Endodermal cell (in vitro differentiated cells): ENCODE measurements at regions not wholly inside any gene's neighbourhood (a gene's known extent, or its start where the extent isn't known, plus 50 kb on each side); places are given as distances from the start of the nearest gene placed in this dataset.

Experiments used
- DNase-seq: peaks from one replicate; pipeline ENCODE4 v3.0.0-alpha.2; 2017
- H3K27ac ChIP-seq: 2 replicates; pipeline ENCODE4 v1.5.1; 2013; ENCODE audit warnings: mild to moderate bottlenecking, low read depth, low read length, moderate library complexity
- H3K27me3 ChIP-seq: 2 replicates; pipeline ENCODE4 v1.6.1; 2013; ENCODE audit warnings: mild to moderate bottlenecking, low read length, moderate library complexity; ENCODE audit not compliant: insufficient read depth, control insufficient read depth, poor library complexity, severe bottlenecking
- H3K36me3 ChIP-seq: 2 replicates; pipeline ENCODE4 v1.7.0; 2013; ENCODE audit warnings: mild to moderate bottlenecking, low read length, moderate library complexity; ENCODE audit not compliant: control insufficient read depth, insufficient read depth
- H3K4me1 ChIP-seq: one replicate; pipeline ENCODE4 v1.7.0; 2013; ENCODE audit warnings: low read length; ENCODE audit not compliant: control insufficient read depth, insufficient read depth
- H3K4me3 ChIP-seq: 2 replicates; pipeline ENCODE4 v1.5.1; 2013; ENCODE audit warnings: mild to moderate bottlenecking, low read length, moderate library complexity
- H3K9ac ChIP-seq: 2 replicates; pipeline ENCODE4 v1.6.1; 2013; ENCODE audit warnings: mild to moderate bottlenecking, low read length, moderate library complexity; ENCODE audit not compliant: poor library complexity, severe bottlenecking; ENCODE audit errors: extremely low read depth
- H3K9me3 ChIP-seq: 2 replicates; pipeline ENCODE4 v1.6.1; 2013; ENCODE audit warnings: mild to moderate bottlenecking, low read length, moderate library complexity; ENCODE audit not compliant: control insufficient read depth
- H3K27ac Mint-ChIP-seq: 2 replicates; pipeline ENCODE4 v1.8.0; 2020; ENCODE audit warnings: mixed read lengths
- H3K27me3 Mint-ChIP-seq: 2 replicates; pipeline ENCODE4 v1.8.0; 2021; ENCODE audit warnings: mild to moderate bottlenecking, mixed read lengths; ENCODE audit not compliant: insufficient read depth
- H3K36me3 Mint-ChIP-seq: 2 replicates; pipeline ENCODE4 v1.8.0; 2020; ENCODE audit warnings: low read depth, mixed read lengths
- H3K4me1 Mint-ChIP-seq: 2 replicates; pipeline ENCODE4 v1.8.0; 2020; ENCODE audit warnings: mixed read lengths
- H3K4me3 Mint-ChIP-seq: 2 replicates; pipeline ENCODE4 v1.8.0; 2020; ENCODE audit warnings: mild to moderate bottlenecking, moderate library complexity, mixed read lengths
- H3K9me3 Mint-ChIP-seq: 2 replicates; pipeline ENCODE4 v1.8.0; 2020; ENCODE audit warnings: mild to moderate bottlenecking, mixed read lengths
- WGBS, 2 experiments: methylation state at CpG; one replicate each; pipeline versions ENCODE4 v1.1.5 to v1.1.7; 2013; ENCODE audit warnings: missing lambda C conversion rate in 2 of 2, mixed read lengths in 1 of 2; ENCODE audit not compliant: insufficient coverage in 1 of 2, insufficient read length in 1 of 2; 5-methylcytosine and 5-hydroxymethylcytosine counted together
- TF ChIP-seq, protein P1 (sequence below): fragments of 200-600 bp; sonication (generic); conservative IDR thresholded peaks from 2 replicates; pipeline ENCODE4 v1.5.0; 2021; ENCODE audit warnings: antibody characterized with exemption, mild to moderate bottlenecking

DNA sequence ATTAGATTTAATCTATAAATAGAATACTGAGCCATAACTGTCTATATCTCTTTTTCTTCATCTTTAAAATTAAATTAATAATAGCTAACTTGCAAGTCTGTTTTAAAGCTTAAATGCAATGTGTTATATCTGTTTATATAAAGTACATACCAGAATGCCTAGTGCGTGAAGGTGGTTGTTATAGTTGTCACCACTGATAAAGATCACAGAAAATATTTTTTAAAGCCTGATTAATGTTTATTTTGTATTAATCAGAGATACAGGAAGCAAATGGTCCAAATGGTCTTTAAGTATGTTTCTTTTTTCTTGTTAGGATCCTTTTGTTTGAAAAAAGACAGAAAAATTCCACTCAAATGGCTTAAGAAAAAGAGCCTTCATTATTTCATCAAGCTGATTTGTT, 560.6 kb downstream of the CPS1 start:
- 86% methylated on average over 1 of the region's 1 CpG; no CpG with 5 or more reads in 1 of the 2 experiments for WGBS, 2 experiments
- no peak overlapping the region for H3K27ac Mint-ChIP-seq
- no peaks in the 10 kb centered on the region for H3K4me1 Mint-ChIP-seq
- TF ChIP-seq, protein P1, sequence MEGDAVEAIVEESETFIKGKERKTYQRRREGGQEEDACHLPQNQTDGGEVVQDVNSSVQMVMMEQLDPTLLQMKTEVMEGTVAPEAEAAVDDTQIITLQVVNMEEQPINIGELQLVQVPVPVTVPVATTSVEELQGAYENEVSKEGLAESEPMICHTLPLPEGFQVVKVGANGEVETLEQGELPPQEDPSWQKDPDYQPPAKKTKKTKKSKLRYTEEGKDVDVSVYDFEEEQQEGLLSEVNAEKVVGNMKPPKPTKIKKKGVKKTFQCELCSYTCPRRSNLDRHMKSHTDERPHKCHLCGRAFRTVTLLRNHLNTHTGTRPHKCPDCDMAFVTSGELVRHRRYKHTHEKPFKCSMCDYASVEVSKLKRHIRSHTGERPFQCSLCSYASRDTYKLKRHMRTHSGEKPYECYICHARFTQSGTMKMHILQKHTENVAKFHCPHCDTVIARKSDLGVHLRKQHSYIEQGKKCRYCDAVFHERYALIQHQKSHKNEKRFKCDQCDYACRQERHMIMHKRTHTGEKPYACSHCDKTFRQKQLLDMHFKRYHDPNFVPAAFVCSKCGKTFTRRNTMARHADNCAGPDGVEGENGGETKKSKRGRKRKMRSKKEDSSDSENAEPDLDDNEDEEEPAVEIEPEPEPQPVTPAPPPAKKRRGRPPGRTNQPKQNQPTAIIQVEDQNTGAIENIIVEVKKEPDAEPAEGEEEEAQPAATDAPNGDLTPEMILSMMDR, result no peak
- H3K9me3 Mint-ChIP-seq, result no peaks in the 10 kb centered on the region
- no peaks in the 10 kb centered on the region for H3K36me3 Mint-ChIP-seq
- no peaks in the 10 kb centered on the region for H3K27me3 ChIP-seq
- no peak for DNase-seq
- no peaks in the 10 kb centered on the region for H3K4me1 ChIP-seq
- H3K36me3 ChIP-seq, result no peaks in the 10 kb centered on the region
- no peak overlapping the region for H3K27ac ChIP-seq
- no peak overlapping the region for H3K4me3 ChIP-seq
- no peak overlapping the region for H3K9ac ChIP-seq
- H3K4me3 Mint-ChIP-seq, result no peak overlapping the region
- H3K27me3 Mint-ChIP-seq, result no peaks in the 10 kb centered on the region
- no peaks in the 10 kb centered on the region for H3K9me3 ChIP-seq

DNA sequence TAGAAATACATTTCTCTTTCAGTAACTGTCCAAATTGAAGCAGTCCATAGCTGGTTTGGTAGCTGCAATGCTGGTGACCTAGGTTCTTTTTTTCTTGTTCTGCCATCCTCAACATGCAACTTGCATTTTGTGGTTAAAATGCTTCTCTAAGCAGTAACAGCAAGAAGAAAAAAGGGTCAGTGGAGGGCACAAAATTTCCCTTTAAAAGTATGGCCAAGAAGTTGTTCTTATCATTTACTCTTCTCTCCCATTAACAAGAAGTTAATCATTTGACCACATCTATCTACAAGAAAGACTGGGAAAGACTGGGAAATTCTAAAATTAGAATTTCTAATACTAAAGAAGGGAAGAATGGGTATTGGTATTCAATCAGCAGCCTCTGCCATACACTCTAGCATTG, 569.9 kb downstream of the CPS1 start:
- Mint-ChIP-seq H3K9me3 (no peaks in the 10 kb centered on the region), H3K27ac (no peak overlapping the region), H3K4me3 (no peak overlapping the region), H3K27me3 (no peaks in the 10 kb centered on the region), H3K4me1 (no peaks in the 10 kb centered on the region), H3K36me3 (no peaks in the 10 kb centered on the region)
- no peak overlapping the region for H3K27ac ChIP-seq
- H3K9me3 ChIP-seq, result no peaks in the 10 kb centered on the region
- TF ChIP-seq, protein P1, result no peak
- no peaks in the 10 kb centered on the region for H3K36me3 ChIP-seq
- H3K27me3 ChIP-seq, result no peaks in the 10 kb centered on the region
- no peak overlapping the region for H3K9ac ChIP-seq
- H3K4me3 ChIP-seq, result no peak overlapping the region
- peaks cover 2% of the 10 kb centered on the region for H3K4me1 ChIP-seq
- DNase-seq, result no peak

GRCh38 chr2:211127501-211127900, 571.1 kb downstream of the CPS1 start:
- no peak overlapping the region for H3K27ac Mint-ChIP-seq
- H3K4me1 Mint-ChIP-seq, result no peaks in the 10 kb centered on the region
- no peaks in the 10 kb centered on the region for H3K27me3 Mint-ChIP-seq

More at GRCh38 chr2:211127501-211127900, 571.1 kb downstream of the CPS1 start:
- Mint-ChIP-seq H3K4me3 (no peak overlapping the region), H3K36me3 (no peaks in the 10 kb centered on the region), H3K9me3 (no peaks in the 10 kb centered on the region)
- no peak overlapping the region for H3K4me3 ChIP-seq
- H3K4me1 ChIP-seq, result peaks cover 2% of the 10 kb centered on the region
- H3K27me3 ChIP-seq, result no peaks in the 10 kb centered on the region
- no peaks in the 10 kb centered on the region for H3K9me3 ChIP-seq
- H3K9ac ChIP-seq, result no peak overlapping the region
- H3K36me3 ChIP-seq, result no peaks in the 10 kb centered on the region
- H3K27ac ChIP-seq, result no peak overlapping the region
- TF ChIP-seq, protein P1, result no peak
- 100% methylated on average over 1 to 2 of the region's 2 CpGs for WGBS, 2 experiments
- DNase-seq, result no peak
